ENCODE measurements at regions not wholly inside any gene's neighbourhood (a gene's known extent, or its start where the extent isn't known, plus 50 kb on each side); places are given as distances from the start of the nearest gene placed in this dataset.

GRCh38 chr6:78505178-78505577 lies 362.2 kb upstream of the IRAK1BP1 start:
- TF ChIP-seq ZNF133 (tag by site-specific recombination; IDR thresholded peaks at IDR 0.05) (no peak), REST (tag by site-specific recombination; IDR thresholded peaks at IDR 0.05) (no peak), ELK4 (IDR thresholded peaks at IDR 0.05; ENCODE audit: borderline replicate concordance, low read depth, low read length) (no peak), HOXC10 (CRISPR knock-in tag; IDR thresholded peaks at IDR 0.05) (no peak), CTCF (tag by site-specific recombination; IDR thresholded peaks at IDR 0.05) (no peak), ZFP37 (tag by site-specific recombination; IDR thresholded peaks at IDR 0.05) (no peak), ZNF704 (tag by site-specific recombination; IDR thresholded peaks at IDR 0.05) (no peak), YY1 (tag by site-specific recombination; IDR thresholded peaks at IDR 0.05) (no peak), ZNF175 (tag by site-specific recombination; IDR thresholded peaks at IDR 0.05) (no peak)

Data from HEK293 (cell line).